OCI-LY7 (cell line): ENCODE measurements at regions not wholly inside any gene's neighbourhood (a gene's known extent, or its start where the extent isn't known, plus 50 kb on each side); places are given as distances from the start of the nearest gene placed in this dataset.

Experiments used
- EZH2phosphoT487 ChIP-seq: fragments of 200-600 bp; sonication (generic); IDR thresholded peaks from 2 replicates; pipeline ENCODE4 v1.6.1; 2018; ENCODE audit warnings: low read depth, borderline replicate concordance, mild to moderate bottlenecking, mixed run types, antibody characterized with exemption, low read length, moderate library complexity, mixed read lengths
- TF ChIP-seq, protein P1 (sequence below): fragments of 200-600 bp; sonication (generic); conservative IDR thresholded peaks from 2 replicates; pipeline ENCODE4 v1.5.1; 2014; ENCODE audit warnings: mild to moderate bottlenecking, antibody characterized with exemption, low read length, moderate library complexity, mixed read lengths

DNA sequence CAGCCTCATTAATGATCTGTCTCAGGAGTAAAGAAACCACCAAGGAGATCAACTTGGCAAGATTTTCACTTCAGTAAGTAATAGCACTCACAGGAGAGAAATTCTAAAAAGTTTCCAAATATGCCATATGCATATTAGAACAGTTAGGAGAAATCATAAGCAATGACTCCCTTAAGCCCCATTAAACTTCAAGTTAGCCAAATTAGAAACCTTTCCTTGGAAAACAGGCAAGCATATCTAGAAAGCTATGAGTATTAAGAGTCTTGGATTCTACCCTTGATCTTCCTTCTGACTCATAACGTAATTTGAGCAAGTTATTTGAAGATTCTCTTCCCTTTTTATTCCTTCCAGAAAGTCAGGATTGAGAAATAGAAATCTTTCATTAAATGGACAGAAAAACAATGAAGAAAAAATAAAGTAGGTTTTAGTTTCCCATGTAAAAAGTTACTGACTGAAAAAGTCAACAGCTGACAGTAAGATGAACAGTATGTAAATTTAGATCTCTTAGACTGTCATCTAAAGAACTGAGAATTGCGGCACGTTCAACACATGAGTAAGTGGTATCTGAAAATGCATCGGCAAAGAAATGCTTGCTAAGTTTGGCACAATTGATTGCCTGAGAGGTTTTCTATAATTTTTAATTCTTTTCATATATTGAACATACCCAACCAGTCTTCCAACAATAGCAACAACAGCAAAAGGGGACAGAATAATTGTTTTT lies 565.7 kb upstream of the FTMT start:
- TF ChIP-seq, protein P1, sequence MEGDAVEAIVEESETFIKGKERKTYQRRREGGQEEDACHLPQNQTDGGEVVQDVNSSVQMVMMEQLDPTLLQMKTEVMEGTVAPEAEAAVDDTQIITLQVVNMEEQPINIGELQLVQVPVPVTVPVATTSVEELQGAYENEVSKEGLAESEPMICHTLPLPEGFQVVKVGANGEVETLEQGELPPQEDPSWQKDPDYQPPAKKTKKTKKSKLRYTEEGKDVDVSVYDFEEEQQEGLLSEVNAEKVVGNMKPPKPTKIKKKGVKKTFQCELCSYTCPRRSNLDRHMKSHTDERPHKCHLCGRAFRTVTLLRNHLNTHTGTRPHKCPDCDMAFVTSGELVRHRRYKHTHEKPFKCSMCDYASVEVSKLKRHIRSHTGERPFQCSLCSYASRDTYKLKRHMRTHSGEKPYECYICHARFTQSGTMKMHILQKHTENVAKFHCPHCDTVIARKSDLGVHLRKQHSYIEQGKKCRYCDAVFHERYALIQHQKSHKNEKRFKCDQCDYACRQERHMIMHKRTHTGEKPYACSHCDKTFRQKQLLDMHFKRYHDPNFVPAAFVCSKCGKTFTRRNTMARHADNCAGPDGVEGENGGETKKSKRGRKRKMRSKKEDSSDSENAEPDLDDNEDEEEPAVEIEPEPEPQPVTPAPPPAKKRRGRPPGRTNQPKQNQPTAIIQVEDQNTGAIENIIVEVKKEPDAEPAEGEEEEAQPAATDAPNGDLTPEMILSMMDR, result no peak
- no peak for TF ChIP-seq EZH2phosphoT487
